GM20431 (cell line): ENCODE measurements at regions not wholly inside any gene's neighbourhood (a gene's known extent, or its start where the extent isn't known, plus 50 kb on each side); places are given as distances from the start of the nearest gene placed in this dataset.

Source experiments
- in situ Hi-C: fragments of 300-500 bp; cut with MseI, MboI; formaldehyde crosslinking; loops from one replicate; pipeline ENCODE4 v1.15.0; 2020; ENCODE audit warnings: low sequenced_read_pairs; ENCODE audit not compliant: unreplicated experiment

DNA sequence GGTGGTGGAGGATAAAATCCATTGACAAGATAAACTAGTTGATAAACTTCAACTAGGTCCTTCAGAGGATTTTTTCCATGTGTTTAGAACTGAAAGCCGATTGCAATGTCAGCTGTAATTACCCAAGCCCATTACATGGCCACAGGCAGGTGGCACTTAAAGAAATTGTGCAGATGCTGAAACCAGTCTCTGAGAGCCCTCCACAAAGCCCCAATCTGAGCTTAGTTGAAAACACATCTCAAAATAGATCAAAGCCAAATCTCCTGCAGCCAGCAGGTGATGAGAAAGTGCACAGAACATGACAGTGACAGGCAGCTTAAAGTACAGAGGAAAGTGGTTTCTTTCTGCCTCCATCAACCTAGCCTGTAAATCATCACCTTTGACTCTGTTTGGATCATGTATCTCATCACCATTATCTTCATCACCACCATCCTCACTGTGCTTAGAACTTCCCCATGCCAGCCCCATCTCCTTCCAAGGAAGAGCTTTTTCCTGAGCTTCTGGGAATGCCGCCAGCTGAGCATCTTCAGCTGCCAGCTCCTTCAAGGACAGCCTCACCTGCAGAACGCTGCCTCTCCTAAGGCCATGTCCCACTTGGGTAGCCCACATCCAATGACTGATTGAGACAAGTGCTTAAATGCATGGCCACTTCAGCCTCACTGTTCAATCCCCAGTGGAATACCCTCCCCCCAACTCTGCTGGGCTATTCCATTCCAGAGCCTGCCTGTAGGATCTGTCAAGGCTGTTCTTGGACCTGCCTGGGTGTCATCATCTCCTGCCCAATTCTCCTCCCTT is 219.5 kb upstream of the TMEM132C start:
- in situ Hi-C loops = no loop called here

DNA sequence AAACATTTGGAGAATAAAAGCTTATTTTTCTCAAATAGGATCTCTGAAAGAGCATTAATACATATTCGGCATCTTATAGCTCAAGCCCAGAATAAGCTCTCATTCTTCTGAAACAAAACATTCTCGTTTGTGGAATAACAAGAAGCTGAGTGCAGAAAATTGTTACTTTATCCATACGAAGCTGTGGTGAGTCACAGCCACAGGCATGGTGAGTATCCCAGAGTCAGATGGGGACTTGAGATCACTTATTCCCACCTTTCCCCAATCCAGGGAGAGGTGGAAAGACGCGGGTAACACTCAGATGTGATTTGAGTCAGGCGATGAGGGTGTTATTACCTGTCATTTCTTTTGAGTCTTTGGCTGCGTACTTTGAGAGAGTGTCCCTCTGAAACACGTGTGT is 214.6 kb upstream of the TMEM132C start:
- in situ Hi-C loops = no loop called here

DNA sequence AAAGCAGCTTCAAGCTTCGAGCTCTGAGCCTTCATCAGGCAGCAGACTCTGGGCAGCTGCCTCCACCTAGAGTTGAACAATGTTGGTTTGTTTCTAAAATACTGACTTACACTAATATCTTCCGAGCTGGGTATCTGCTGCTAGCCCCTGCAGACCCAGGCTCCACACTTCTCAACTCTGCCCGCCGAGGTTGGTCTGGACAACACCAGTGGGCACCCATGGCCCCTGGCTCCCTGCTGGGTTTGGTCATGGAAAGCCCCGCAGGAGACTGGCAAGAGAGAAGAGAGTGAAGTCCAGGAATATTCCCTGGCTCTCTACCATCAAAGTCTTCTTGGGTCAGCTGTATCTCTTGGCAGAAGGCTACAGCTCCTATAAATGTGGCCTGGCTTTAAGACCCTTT is 214.2 kb upstream of the TMEM132C start:
- in situ Hi-C loops = no loop called here

DNA sequence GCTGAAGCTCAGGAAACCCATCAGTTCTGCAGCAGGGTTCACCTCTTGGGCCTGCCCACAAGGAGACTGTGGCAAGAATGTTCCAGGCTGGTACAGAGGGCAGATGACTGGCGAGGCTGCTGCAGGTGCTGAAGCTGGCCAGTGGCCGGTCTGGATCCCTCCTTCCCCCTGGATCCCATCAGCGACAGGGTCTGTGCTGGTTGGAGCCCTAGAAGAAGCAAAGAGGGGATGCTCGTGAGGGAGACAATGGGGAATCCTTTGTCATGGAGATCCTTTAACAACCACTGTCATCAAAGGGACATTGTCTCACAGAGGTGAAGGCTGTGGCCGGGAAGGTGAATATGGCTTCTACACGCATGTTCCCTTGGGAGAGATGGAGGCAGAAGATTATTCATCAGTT is 211.4 kb upstream of the TMEM132C start:
- in situ Hi-C loops = no loop called here

DNA sequence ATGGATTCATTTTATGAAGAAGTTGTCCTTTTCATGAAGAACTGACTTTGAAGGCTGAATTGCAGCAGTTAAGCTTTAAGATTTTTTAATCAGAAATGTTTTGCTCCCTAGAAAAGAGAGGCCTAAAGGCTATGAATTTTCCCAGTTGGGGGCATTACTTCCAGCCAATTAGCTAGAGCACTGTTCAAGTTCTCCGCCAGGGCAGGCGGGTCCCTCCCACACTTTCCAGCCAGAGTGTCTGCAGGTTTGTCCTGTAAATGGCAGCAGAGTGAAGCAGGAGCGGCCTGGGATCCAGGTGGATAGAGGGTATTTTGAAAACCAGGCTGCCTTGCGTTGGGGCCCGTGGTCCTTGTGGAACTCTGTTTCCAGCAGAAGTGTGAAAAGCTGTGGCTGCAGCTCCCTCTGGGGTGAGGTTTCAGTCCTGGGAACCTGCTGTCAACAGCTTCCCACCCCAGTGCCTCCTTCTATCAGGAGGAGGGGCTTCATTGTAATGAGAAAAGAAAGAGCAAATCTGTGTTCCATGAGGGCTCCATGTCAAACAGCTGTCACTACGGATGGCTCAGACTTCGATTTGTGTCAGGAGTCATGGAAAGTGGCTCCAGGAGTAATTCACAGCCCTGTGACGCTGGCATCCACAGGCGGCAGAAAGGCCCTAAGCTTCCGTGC is 210.7 kb upstream of the TMEM132C start:
- in situ Hi-C loops = no loop called here

DNA sequence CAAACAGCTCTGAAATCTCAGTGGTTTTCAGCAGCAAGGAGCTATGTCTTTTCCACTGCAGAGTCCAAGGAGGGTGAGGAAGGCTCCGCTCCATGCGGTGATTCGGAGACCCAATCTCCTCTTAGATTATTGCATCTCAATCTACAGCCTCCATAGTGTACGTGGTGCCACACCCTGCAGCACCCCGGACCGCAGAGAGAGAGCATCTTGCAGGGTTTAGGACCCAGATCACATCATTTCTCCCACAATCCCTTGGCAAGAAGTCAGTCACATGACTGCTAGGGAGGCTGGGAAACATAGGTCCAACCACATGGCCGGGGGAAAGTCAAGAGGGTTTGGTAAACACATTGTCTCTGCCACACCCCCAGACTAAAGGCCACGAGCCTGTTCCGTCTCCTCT is 209.4 kb upstream of the TMEM132C start:
- in situ Hi-C loops = no loop called here

DNA sequence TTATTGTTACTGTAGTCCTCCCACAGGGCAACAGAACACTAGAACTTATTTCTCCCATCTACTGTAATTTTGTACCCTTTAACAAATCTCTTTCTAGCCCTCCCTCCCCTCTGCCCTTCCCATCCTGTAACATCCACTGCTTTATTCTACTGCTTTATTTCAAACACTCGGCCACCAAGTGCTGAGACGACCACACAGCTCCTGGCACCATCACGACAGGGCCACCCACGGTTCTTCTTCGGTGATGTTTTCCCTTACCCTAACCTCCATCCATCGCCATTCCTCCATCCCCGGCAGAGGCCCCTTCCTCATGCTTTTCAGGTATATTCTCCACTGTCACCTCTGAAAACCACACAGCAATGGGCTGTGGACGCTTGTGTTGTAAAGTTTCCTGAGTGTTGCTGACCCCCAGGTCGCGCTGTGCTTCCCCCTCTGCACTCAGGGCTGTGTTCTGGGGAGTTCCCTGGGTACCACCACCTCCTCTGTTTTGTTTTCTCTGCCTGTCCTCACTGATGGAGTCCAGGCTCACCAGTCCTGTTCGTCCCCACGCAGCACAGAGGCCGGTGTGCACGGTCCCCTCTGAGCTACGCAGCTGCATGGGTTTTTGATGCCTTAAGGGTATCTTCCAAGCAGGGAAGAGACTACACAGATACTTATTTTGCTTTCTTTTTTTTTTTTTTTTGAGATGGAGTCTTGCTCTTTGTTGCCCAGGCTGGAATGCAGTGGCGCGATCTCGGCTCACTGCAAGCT is 207.2 kb upstream of the TMEM132C start:
- in situ Hi-C loops = no loop called here

DNA sequence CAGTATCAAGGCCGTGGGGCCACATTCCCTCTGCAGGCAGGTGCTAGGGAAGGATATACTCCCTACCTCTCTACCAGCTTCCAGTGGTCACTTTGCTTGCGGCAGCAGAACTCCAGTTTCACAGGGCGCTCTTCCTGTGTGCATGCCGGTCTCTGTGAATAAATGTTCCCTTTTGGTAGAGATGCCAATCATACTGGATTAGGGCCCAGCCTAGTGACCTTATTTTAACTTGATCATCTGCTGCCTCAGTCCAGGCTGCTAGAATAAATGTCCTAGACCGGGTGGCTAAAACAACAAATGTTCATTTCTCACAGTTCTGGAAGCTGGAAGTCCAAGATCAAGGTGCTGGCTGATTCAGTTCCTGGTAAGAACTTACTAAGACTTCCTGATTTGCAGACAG is 198.8 kb upstream of the TMEM132C start:
- in situ Hi-C loops = no loop called here

DNA sequence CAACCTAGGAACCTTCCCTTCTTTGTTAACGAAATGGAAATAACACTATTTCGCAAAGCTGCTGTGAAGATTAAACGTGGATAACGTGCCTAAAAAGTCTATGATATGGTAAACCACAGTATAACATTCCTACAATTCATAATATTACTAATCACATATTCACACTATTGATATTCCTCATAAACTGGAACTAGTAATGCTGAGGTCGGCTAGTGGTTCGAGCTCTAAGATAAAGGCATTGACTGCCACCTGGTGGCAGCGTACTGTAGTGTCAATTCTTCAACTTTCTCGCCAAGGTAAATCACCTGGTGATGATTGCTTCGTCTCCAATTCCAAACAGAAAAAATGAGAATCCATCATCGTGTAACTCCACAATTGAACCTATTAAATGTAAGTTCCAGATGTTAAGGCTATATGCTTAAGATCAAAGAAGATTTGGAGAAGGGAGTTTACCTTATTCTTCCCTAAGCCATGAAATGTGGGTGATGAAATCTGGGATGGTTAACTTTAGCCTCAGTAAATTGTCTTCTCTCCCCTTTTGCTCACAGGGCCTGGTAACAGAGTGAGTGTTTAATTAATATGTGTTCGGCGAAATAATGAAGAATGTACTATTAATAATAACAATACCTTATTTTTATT is 197.5 kb upstream of the TMEM132C start:
- in situ Hi-C loops = no loop called here

DNA sequence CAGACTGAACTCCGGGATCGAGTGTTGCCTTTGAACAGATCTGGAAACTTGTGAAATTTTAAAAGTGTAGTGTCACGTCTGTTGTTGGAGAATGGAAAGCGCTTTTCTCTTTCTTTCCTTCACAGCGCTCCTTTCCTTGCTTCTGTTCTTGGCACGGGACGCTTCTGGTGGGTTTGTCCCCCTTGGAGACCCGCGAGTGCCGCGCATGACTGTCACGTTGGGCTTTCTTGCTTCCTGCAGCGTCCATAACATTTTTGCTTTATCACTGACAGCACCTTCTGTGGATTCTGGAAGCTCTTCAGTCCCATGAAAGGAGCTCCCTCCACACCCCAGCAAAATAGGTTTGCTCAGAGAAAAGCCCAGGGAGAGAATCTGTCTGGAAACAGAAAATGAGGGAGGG is 193.0 kb upstream of the TMEM132C start:
- in situ Hi-C loops = no loop called here

DNA sequence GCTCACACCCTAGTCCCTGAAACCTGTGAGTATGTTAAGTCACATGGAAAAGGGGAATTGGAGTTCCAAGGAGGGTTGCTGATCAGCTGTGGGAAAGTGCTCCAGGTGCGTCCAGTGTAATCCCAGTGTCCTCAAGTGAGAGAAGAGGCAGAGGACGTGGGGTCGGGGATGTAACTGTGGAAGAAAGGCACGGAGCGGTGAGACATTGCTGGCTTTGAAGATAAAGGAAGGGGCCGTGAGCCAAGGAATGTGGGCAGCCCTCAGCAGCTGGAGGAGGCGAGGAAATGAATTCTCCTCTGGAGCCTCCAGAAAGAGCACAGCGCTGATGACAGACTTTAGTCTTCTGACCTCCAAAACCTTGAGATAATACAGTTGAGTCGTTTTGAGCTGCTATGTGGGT is 191.6 kb upstream of the TMEM132C start:
- in situ Hi-C loops = no loop called here

DNA sequence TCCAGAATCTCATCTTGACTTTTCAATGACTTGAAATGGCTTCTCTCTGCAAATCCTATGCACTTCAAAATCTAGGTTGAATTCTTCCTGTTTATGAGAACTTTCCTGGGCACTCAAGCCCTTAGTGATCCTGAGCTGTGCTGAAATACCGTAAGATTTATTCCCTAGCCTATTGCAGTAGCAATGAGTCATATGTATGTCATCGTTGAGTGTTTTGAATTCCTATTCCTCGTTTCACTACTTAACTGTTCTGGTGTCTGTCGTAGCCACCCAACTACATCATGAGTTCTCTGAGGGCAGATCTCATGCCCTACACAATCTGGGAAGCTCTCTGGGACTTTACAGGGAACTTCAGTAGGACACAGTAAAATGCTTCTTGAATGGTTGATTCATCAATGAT is 190.8 kb upstream of the TMEM132C start:
- in situ Hi-C loops = no loop called here

DNA sequence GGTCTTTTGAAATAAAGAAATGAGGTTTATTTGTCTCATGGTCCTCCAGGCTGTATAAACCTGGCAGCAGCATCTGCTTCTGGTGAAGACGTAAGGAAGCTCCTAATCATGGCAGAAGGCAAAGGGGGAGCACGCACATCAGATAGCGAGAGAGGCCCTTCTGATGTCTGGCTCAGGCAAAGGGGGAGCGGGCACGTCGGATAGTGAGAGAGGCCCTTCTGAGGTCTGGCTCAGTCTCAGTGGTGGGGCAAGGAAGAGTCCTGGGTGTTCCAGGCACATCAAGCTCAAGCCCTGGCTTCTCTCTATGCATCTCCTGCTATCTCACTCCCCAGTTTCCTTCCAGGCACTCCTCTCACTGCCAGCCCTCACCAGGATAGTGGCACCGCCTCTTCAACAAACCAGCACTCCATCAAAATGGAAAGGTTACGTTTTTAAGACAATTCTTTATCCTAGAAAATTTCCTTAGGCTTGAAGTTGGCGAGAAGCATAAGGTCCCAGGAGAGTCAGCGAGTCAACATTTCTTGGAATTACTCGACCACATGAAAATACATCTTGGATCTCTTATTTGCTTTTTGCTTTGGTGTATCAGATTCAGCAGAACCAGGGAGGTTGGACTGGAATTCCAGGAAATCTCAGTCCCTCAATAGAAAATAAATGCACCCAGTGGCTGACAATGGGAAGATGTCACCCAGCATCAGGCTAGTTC is 189.6 kb upstream of the TMEM132C start:
- in situ Hi-C loops = no loop called here

DNA sequence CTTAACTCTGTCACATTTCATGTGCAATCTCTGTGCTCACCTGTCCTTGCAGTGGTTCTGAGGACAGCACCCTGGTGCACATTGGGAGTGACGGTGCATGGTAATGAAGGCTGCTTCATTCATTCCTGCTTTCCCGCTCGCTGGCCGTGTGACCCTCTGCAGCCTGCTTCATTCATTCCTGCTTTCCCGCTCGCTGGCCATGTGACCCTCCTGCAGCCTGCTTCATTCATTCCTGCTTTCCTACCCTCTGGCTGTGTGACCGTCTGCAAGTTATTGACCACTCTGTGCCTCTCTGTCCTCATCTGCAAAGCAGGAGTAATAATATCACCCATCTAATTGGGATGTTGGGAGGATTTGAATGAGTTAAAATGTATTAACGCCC is 189.1 kb upstream of the TMEM132C start:
- in situ Hi-C loops = no loop called here

DNA sequence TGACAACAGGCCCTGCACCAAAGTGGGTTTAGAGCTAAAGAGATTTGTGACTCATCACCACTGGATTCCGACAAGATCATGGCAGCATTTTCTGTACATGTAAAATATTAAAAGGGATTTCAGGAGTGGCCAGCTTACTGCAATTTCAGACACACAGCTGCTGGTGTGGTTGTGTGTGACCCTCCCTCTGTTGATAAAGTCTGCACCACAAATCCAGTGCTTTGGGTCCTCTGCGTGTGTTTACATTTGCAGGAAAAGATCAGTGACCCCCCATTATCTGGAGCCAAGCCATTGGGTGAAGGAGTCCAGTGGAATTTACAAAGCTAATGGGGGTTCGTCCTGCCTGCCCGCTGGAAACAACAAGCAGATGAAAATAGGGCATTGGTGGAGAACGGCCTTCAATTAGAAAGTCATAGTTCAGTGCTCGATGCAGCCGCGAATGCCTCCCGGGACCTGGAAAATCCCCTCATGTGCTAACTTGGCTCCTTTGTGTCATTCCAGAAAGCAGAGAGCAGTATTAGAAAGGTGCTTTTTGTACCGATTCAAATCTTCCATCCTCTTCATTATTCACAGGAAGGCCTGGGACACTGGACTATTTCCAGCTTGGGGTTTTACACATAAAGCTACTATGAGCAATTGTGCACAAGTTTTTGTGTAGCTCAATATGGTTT is 188.5 kb upstream of the TMEM132C start:
- in situ Hi-C loops = no loop called here

DNA sequence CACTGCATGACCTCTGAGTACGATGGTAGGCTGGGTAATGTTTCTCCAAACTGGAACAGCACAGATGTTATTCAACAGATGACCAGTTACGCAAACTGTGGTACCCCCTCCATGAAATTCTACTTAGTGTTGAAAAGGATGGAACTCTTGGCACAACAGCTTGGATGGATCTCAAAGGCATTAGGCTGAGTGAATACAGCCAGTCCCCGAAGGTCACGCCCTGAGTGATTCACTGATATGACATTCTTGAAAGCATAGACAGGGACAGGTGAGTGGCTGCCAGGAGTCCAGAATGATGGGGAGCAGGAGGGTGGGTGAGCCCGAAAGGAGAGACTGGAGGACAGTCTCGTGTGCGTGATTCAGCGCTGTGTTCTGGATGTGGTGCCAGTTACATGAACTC is 187.5 kb upstream of the TMEM132C start:
- in situ Hi-C loops = no loop called here

DNA sequence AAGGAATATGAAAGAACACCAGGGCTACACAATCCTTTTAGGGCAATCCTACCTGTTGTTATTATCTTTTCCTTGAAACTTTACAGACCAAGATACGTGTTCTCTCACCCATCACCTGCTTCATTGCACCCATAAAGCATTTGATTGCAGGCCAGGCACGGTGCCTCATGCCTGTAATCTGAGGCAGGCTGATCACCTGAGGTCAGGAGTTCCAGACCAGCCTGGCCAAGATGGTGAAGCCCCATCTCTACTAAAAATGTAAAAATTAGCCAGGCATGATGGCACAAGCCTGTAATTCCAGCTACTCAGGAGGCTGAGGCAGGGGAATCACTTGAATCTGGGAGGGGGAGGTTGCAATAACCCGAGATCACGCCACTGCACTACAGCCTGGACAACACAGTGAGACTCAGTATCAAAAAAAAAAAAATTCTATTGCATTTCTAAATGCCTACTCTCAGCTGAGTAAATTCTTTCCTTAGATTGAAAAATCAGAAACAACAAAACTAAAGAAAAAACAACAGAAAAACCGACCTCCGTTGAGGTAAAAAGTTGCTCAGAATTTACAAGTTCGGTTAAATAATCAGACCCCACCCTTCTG is 183.7 kb upstream of the TMEM132C start:
- in situ Hi-C loops = no loop called here

DNA sequence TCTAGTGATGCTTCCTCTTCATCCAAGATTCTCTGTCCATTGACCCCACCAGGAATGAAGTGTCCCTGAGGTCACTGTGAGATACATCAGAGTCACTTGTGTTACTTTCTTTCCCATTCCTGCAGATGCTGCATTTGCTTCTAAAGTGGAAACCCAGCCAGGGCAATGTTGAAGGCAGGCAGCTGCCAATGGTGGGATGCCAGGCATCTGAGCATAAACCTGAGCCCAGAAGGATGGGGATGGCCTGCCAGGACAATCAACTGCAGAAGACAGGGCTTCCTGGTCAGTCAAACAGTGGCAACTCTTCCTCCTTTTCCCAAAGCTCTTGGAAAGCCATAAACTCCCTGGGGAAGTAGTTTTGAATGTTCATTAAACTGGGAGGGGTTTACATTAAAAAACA is 178.0 kb upstream of the TMEM132C start:
- in situ Hi-C loops = no loop called here

DNA sequence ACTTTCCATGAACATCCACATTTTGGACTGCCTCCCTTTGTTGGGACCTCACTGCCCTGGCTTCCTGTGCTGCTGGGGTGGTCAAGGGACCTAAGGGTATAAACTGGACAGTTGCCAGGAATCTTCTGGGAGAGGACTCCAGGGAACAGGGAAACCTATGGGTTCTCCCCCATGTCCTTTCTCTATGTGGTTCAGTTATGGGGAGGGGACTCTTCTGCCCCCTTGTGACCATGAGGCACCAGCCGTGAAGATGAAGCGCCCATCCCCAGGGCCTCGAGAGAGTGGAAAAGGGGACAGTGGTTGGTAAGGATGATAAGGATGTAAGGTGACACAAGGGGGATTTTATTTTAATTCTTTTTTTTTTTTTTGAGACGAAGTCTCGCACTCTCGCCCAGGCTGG is 177.0 kb upstream of the TMEM132C start:
- in situ Hi-C loops = no loop called here
